ENCODE measurements at regions not wholly inside any gene's neighbourhood (a gene's known extent, or its start where the extent isn't known, plus 50 kb on each side); places are given as distances from the start of the nearest gene placed in this dataset.
"Not testable (repeated sequence)": the region's sequence is repeated elsewhere in the genome, so short reads cannot be mapped to it uniquely, and the experiment has no call there.

- DNase-seq: no peak
Observed at GRCh38 chr12:75864161-75864560, 167.4 kb downstream of the PHLDA1 start.

- DNase-seq: no peak
Observed at GRCh38 chr12:75863533-75863932, 168.0 kb downstream of the PHLDA1 start.

- peak; percentile 84 for DNase-seq
Observed at GRCh38 chr12:75862692-75863471, 168.7 kb downstream of the PHLDA1 start.

- DNase-seq: no peak
Observed at GRCh38 chr12:75859868-75860267, 171.7 kb downstream of the PHLDA1 start.

- DNase-seq: no peak
Observed at GRCh38 chr12:75856235-75856634, 175.3 kb downstream of the PHLDA1 start.

- no peak for DNase-seq
Observed at GRCh38 chr12:75855360-75855759, 176.2 kb downstream of the PHLDA1 start.

GRCh38 chr12:75854681-75855309 lies 176.8 kb downstream of the PHLDA1 start:
- DNase-seq: peak; percentile 70

- not testable (repeated sequence) for DNase-seq
Observed at GRCh38 chr12:75854137-75854536, 177.4 kb downstream of the PHLDA1 start.

GRCh38 chr12:75853626-75854025 lies 177.9 kb downstream of the PHLDA1 start:
- DNase-seq: no peak

GRCh38 chr12:75852956-75853355 lies 178.6 kb downstream of the PHLDA1 start:
- DNase-seq: no peak

- peak; percentile 48 for DNase-seq
Observed at GRCh38 chr12:75852143-75852542, 179.4 kb downstream of the PHLDA1 start.

GRCh38 chr12:75850721-75851462 lies 180.7 kb downstream of the PHLDA1 start:
- peak; percentile 91 for DNase-seq

GRCh38 chr12:75848961-75849360 lies 182.6 kb downstream of the PHLDA1 start:
- DNase-seq: no peak

- DNase-seq: no peak
Observed at GRCh38 chr12:75848431-75848925, 183.1 kb downstream of the PHLDA1 start.

GRCh38 chr12:75846102-75846501 lies 185.5 kb downstream of the PHLDA1 start:
- DNase-seq: no peak

GRCh38 chr12:75844985-75845384 lies 186.6 kb downstream of the PHLDA1 start:
- DNase-seq: no peak

- DNase-seq: no peak
Observed at GRCh38 chr12:75844049-75844770, 187.4 kb downstream of the PHLDA1 start.

GRCh38 chr12:75842090-75842489 lies 189.5 kb downstream of the PHLDA1 start:
- no peak for DNase-seq

GRCh38 chr12:75840994-75841355 lies 190.6 kb downstream of the PHLDA1 start:
- DNase-seq: no peak

- no peak for DNase-seq
Observed at GRCh38 chr12:75838309-75838708, 193.3 kb downstream of the PHLDA1 start.

GRCh38 chr12:75837700-75838099 lies 193.9 kb downstream of the PHLDA1 start:
- DNase-seq: no peak

- no peak for DNase-seq
Observed at GRCh38 chr12:75836533-75836932, 195.0 kb downstream of the PHLDA1 start.

GRCh38 chr12:75834591-75834990 lies 197.0 kb downstream of the PHLDA1 start:
- peak; percentile 39 for DNase-seq
